Progenitor cell of endocrine pancreas (in vitro differentiated cells): ENCODE measurements at regions not wholly inside any gene's neighbourhood (a gene's known extent, or its start where the extent isn't known, plus 50 kb on each side); places are given as distances from the start of the nearest gene placed in this dataset.
A peak's percentile ranks its signal among the peaks of the same experiment; 100 is the strongest.
"Not testable (repeated sequence)": the region's sequence is repeated elsewhere in the genome, so short reads cannot be mapped to it uniquely, and the experiment has no call there.

Source experiments
- DNase-seq: peaks from one replicate; pipeline ENCODE4 v3.0.0; 2021; ENCODE audit warnings: low spot score; ENCODE audit not compliant: unreplicated experiment
- H3K27ac Mint-ChIP-seq: 2 replicates; pipeline ENCODE4 v1.8.0; 2021; ENCODE audit warnings: mild to moderate bottlenecking, moderate library complexity, mixed read lengths
- H3K27me3 Mint-ChIP-seq: 2 replicates; pipeline ENCODE4 v1.8.0; 2021; ENCODE audit warnings: mixed read lengths
- H3K36me3 Mint-ChIP-seq: 2 replicates; pipeline ENCODE4 v1.8.0; 2022; ENCODE audit warnings: mixed read lengths; ENCODE audit not compliant: insufficient read depth
- H3K4me1 Mint-ChIP-seq: 2 replicates; pipeline ENCODE4 v1.8.0; 2021; ENCODE audit warnings: low read depth, mixed read lengths
- H3K4me3 Mint-ChIP-seq: 2 replicates; pipeline ENCODE4 v1.8.0; 2021; ENCODE audit warnings: low read depth, mild to moderate bottlenecking, moderate library complexity, mixed read lengths
- H3K9me3 Mint-ChIP-seq: 2 replicates; pipeline ENCODE4 v1.8.0; 2021; ENCODE audit warnings: low read depth, mixed read lengths
- CTCF ChIP-seq: fragments of 200-600 bp; sonication (generic); IDR thresholded peaks from one replicate; pipeline ENCODE4 v1.5.0; 2021; ENCODE audit warnings: antibody characterized with exemption, mild to moderate bottlenecking; ENCODE audit not compliant: unreplicated experiment

DNA sequence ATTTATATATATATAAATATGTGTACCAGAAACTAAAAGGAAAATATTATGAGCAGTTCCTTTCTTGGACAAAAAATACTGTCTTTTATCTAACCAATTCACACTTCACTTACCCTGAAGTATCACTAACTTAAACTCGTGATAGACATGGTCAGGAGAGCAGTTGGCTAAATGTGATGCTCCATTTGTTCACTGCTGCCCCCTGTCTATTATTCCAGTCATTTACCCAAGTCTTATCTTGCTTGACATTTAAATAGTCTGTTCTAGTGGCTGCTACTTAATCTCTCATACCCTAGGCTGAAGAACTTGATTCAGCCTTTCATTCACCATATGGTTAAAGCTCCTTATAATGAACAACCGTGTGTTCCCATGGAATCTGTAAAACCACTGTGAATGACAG is 789.6 kb upstream of the EYS start:
- peaks cover 7% of the 10 kb centered on the region for H3K4me1 Mint-ChIP-seq

DNA sequence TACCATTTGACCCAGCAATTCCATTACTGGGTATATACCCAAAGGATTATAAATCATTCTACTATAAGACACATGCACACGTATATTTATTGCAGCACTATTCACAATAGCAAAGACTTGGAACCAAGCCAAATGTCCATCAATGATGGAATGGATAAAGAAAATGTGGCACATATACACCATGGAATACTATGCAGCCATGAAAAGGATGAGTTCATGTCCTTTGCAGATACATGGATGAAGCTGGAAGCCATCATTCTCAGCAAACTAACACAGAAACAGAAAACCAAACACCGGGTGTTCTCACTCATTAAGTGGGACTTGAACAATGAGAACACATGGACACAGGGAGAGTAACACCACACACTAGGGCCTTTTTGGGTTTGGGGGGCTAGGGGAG is 787.6 kb upstream of the EYS start:
- H3K9me3 Mint-ChIP-seq = peaks cover 21% of the 10 kb centered on the region
- not testable (repeated sequence) for H3K36me3 Mint-ChIP-seq, DNase-seq, H3K27ac Mint-ChIP-seq, H3K4me1 Mint-ChIP-seq, H3K27me3 Mint-ChIP-seq, H3K4me3 Mint-ChIP-seq

More for the DNA sequence above, 789.6 kb upstream of the EYS start:
- Mint-ChIP-seq H3K27me3 (no peaks in the 10 kb centered on the region), H3K27ac (no peak overlapping the region), H3K9me3 (peaks cover 18% of the 10 kb centered on the region), H3K4me3 (no peak overlapping the region), H3K36me3 (no peaks in the 10 kb centered on the region)
- no peak for DNase-seq
- TF ChIP-seq CTCF = peak; percentile 49

DNA sequence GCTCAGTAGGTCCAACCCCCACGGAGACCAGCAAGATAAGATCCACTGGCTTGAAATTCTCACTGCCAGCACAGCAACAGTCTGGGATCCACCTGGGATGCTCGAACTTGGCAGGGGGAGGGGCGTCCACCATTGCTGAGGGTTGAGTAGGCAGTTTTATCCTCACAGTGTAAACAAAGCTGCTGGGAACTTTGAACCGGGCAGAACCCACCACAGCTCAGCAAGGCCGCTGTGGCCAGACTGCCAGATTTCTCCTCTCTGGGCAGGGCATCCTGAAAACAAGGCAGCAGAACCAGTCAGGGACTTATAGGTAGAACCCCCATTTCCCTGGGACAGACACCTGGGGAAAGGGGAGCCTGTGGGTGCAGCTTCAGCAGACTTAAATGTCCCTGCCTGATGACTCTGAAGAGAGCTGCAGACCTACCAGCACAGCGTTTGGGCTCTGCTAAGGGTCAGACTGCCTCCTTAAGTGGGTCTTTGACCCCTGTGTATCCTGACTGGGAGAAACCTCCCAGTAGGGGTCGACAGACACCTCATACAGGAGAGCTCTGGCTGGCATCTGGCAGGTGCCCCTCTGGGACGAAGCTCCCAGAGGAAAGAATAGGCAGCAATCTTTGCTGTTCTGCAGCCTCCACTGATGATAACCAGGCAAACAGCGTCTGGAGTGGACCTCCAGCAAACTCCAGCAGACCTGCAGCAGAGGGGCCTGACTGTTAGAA is 782.4 kb upstream of the EYS start:
- peaks cover 15% of the 10 kb centered on the region for H3K9me3 Mint-ChIP-seq
- peaks cover 5% of the 10 kb centered on the region for H3K4me1 Mint-ChIP-seq
- TF ChIP-seq CTCF = no peak

DNA sequence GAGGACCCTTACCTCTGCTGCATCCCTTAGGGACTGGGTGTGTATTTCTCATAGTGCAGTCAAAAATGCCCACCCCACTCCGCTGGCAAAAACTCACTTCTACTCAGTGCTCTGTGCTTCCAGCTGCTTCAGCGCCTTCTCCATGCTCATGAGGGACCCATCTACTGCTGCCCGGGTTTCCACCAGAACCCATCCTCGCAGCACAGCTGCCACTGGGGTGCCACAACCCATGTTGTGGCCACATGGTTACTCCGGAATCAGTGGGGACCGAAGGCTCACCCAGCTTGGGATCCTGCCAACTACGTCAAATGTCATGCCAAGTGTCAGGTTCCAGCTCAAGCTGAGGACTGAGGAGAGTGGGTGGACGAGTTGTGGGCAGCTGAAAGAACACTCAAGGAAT is 774.2 kb upstream of the EYS start:
- Mint-ChIP-seq H3K9me3 (peaks cover 4% of the 10 kb centered on the region), H3K27ac (no peak overlapping the region), H3K36me3 (no peaks in the 10 kb centered on the region), H3K4me1 (no peaks in the 10 kb centered on the region), H3K27me3 (no peaks in the 10 kb centered on the region), H3K4me3 (no peak overlapping the region)
- no peak for DNase-seq
- TF ChIP-seq CTCF = no peak

More for the DNA sequence above, 782.4 kb upstream of the EYS start:
- H3K27me3 Mint-ChIP-seq = no peaks in the 10 kb centered on the region
- H3K4me3 Mint-ChIP-seq = no peak overlapping the region
- H3K36me3 Mint-ChIP-seq = no peaks in the 10 kb centered on the region
- DNase-seq = no peak
- no peak overlapping the region for H3K27ac Mint-ChIP-seq

GRCh38 chr6:66478705-66479104 is 771.7 kb upstream of the EYS start:
- Mint-ChIP-seq H3K4me1 (peaks cover 2% of the 10 kb centered on the region), H3K9me3 (peaks cover 4% of the 10 kb centered on the region), H3K36me3 (no peaks in the 10 kb centered on the region), H3K27me3 (no peaks in the 10 kb centered on the region), H3K4me3 (no peak overlapping the region), H3K27ac (no peak overlapping the region)
- TF ChIP-seq CTCF = no peak
- no peak for DNase-seq

- Mint-ChIP-seq H3K4me1 (no peaks in the 10 kb centered on the region), H3K27ac (no peak overlapping the region), H3K27me3 (no peaks in the 10 kb centered on the region), H3K4me3 (no peak overlapping the region), H3K9me3 (no peaks in the 10 kb centered on the region), H3K36me3 (no peaks in the 10 kb centered on the region)
- no peak for DNase-seq
- no peak for TF ChIP-seq CTCF
Measured at GRCh38 chr6:66435321-66435720, 728.3 kb upstream of the EYS start.
